OCI-LY3 (cell line): ENCODE measurements at regions not wholly inside any gene's neighbourhood (a gene's known extent, or its start where the extent isn't known, plus 50 kb on each side); places are given as distances from the start of the nearest gene placed in this dataset.

ENCODE experiments used
- H2AFZ ChIP-seq: fragments of 200-600, 300-600 bp; shearing (Covaris generic); 2 replicates; pipeline ENCODE4 v1.6.0; 2014; ENCODE audit warnings: antibody characterized with exemption, low read depth, low read length
- H3K27ac ChIP-seq: fragments of 200-600, 300-600 bp; sonication (generic); 2 replicates; pipeline ENCODE4 v1.5.1; 2014; ENCODE audit warnings: mild to moderate bottlenecking, low read length, moderate library complexity, mixed read lengths
- H3K27me3 ChIP-seq: fragments of 200-600, 300-600 bp; sonication (generic); 2 replicates; pipeline ENCODE4 v1.6.1; 2014; ENCODE audit warnings: low read depth, low read length, mixed read lengths
- H3K36me3 ChIP-seq: fragments of 200-600, 300-600 bp; sonication (generic); replicated peaks from 2 replicates; pipeline ENCODE3; 2014; ENCODE audit warnings: low read depth, low read length, mixed read lengths
- H3K4me1 ChIP-seq: fragments of 300-600, 200-600 bp; sonication (generic); 2 replicates; pipeline ENCODE4 v1.6.1; 2014; ENCODE audit warnings: low read length, mixed read lengths
- H3K4me2 ChIP-seq: fragments of 200-600, 300-600 bp; sonication (generic); 2 replicates; pipeline ENCODE4 v1.6.1; 2014; ENCODE audit warnings: low read length, mixed read lengths
- H3K4me3 ChIP-seq: fragments of 300-600, 200-600 bp; sonication (generic); 2 replicates; pipeline ENCODE4 v1.5.1; 2014; ENCODE audit warnings: antibody characterized with exemption, mild to moderate bottlenecking, low read length, moderate library complexity
- H3K79me2 ChIP-seq: fragments of 300-600, 200-600 bp; shearing (Covaris generic); 2 replicates; pipeline ENCODE4 v1.6.1; 2014; ENCODE audit warnings: mild to moderate bottlenecking, low read length, mixed read lengths
- H3K9ac ChIP-seq: fragments of 300-600, 200-600 bp; shearing (Covaris generic); 2 replicates; pipeline ENCODE4 v1.6.0; 2014; ENCODE audit warnings: mild to moderate bottlenecking, low read length, moderate library complexity
- H3K9me3 ChIP-seq: fragments of 200-600, 300-600 bp; shearing (Covaris generic); 2 replicates; pipeline ENCODE4 v1.6.1; 2014; ENCODE audit warnings: low read length, mixed read lengths; ENCODE audit not compliant: insufficient read depth
- H4K20me1 ChIP-seq: fragments of 200-600, 300-600 bp; sonication (generic); 2 replicates; pipeline ENCODE4 v1.6.1; 2016; ENCODE audit warnings: low read length, mixed read lengths; ENCODE audit not compliant: insufficient read depth
- EZH2phosphoT487 ChIP-seq: fragments of 200-600 bp; shearing (Covaris generic); IDR thresholded peaks from 2 replicates; pipeline ENCODE4 v1.6.1; 2018; ENCODE audit warnings: antibody characterized with exemption, mixed run types, low read depth
- TF ChIP-seq, protein P1 (sequence below): fragments of 200-600, 300-600 bp; sonication (generic); IDR thresholded peaks from 2 replicates; pipeline ENCODE4 v1.5.1; 2014; ENCODE audit warnings: antibody characterized with exemption, low read length, low read depth

DNA sequence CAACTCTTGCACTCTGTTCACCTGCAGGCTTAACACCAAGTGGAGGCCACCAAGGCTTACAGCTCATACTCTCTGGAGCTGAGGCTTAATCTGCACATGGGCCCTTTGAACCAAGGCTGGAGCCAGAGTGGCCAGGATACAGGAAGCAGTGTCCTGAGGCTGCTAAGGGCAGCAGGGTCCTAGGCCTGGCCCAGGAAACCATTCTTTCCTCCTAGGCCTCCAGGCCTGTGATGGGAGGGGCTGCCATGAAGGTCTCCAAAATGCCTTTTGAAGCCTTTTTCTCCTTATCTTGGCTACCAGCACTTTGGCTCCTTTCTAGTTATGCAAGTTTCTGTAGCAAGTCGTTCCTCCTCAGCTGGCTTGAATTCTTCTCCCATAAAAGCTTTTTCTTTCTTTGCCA is 68.0 kb upstream of the GNAI1 start:
- H3K79me2 ChIP-seq = no peaks in the 10 kb centered on the region
- no peak overlapping the region for H3K4me3 ChIP-seq
- TF ChIP-seq, protein P1, sequence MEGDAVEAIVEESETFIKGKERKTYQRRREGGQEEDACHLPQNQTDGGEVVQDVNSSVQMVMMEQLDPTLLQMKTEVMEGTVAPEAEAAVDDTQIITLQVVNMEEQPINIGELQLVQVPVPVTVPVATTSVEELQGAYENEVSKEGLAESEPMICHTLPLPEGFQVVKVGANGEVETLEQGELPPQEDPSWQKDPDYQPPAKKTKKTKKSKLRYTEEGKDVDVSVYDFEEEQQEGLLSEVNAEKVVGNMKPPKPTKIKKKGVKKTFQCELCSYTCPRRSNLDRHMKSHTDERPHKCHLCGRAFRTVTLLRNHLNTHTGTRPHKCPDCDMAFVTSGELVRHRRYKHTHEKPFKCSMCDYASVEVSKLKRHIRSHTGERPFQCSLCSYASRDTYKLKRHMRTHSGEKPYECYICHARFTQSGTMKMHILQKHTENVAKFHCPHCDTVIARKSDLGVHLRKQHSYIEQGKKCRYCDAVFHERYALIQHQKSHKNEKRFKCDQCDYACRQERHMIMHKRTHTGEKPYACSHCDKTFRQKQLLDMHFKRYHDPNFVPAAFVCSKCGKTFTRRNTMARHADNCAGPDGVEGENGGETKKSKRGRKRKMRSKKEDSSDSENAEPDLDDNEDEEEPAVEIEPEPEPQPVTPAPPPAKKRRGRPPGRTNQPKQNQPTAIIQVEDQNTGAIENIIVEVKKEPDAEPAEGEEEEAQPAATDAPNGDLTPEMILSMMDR = no peak
- no peak for TF ChIP-seq EZH2phosphoT487

GRCh38 chr7:80063834-80064233 is 70.8 kb upstream of the GNAI1 start:
- H2AFZ ChIP-seq = no peak overlapping the region
- H3K27ac ChIP-seq = no peak overlapping the region
- H3K36me3 ChIP-seq = no peaks in the 10 kb centered on the region
- H3K4me1 ChIP-seq = no peaks in the 10 kb centered on the region
- no peak overlapping the region for H3K4me3 ChIP-seq
- no peak for TF ChIP-seq EZH2phosphoT487
- TF ChIP-seq, protein P1 = no peak
- H3K9me3 ChIP-seq = no peaks in the 10 kb centered on the region
- H3K4me2 ChIP-seq = no peak overlapping the region
- H3K9ac ChIP-seq = no peak overlapping the region
- no peaks in the 10 kb centered on the region for H3K79me2 ChIP-seq
- no peaks in the 10 kb centered on the region for H3K27me3 ChIP-seq
- no peaks in the 10 kb centered on the region for H4K20me1 ChIP-seq

More for the DNA sequence above, 68.0 kb upstream of the GNAI1 start:
- Histone ChIP-seq H4K20me1 (no peaks in the 10 kb centered on the region), H3K9me3 (no peaks in the 10 kb centered on the region), H3K27me3 (no peaks in the 10 kb centered on the region), H3K4me2 (no peak overlapping the region), H3K4me1 (no peaks in the 10 kb centered on the region), H3K9ac (no peak overlapping the region), H3K36me3 (no peaks in the 10 kb centered on the region), H3K27ac (no peak overlapping the region), H2AFZ (no peak overlapping the region)

- Histone ChIP-seq H4K20me1 (no peaks in the 10 kb centered on the region), H3K36me3 (no peaks in the 10 kb centered on the region), H3K27me3 (no peaks in the 10 kb centered on the region), H3K27ac (no peak overlapping the region), H3K79me2 (no peaks in the 10 kb centered on the region), H3K9me3 (no peaks in the 10 kb centered on the region), H3K4me3 (no peak overlapping the region), H3K9ac (no peak overlapping the region), H2AFZ (no peak overlapping the region), H3K4me2 (no peak overlapping the region), H3K4me1 (no peaks in the 10 kb centered on the region)
- TF ChIP-seq, protein P1 = peak; percentile 64
- TF ChIP-seq EZH2phosphoT487 = no peak
These were observed 74.3 kb upstream of the GNAI1 start for GRCh38 chr7:80060218-80060806.

- Histone ChIP-seq H3K27me3 (no peaks in the 10 kb centered on the region), H3K9ac (no peak overlapping the region), H3K27ac (no peak overlapping the region), H4K20me1 (no peaks in the 10 kb centered on the region), H3K4me1 (no peaks in the 10 kb centered on the region), H2AFZ (no peak overlapping the region), H3K36me3 (no peaks in the 10 kb centered on the region), H3K79me2 (no peaks in the 10 kb centered on the region), H3K4me3 (no peak overlapping the region), H3K4me2 (no peak overlapping the region), H3K9me3 (no peaks in the 10 kb centered on the region)
- TF ChIP-seq EZH2phosphoT487 = no peak
- TF ChIP-seq, protein P1 = no peak
These were observed 77.1 kb upstream of the GNAI1 start for GRCh38 chr7:80057488-80057887.
